ENCODE measurements at regions not wholly inside any gene's neighbourhood (a gene's known extent, or its start where the extent isn't known, plus 50 kb on each side); places are given as distances from the start of the nearest gene placed in this dataset.

DNA sequence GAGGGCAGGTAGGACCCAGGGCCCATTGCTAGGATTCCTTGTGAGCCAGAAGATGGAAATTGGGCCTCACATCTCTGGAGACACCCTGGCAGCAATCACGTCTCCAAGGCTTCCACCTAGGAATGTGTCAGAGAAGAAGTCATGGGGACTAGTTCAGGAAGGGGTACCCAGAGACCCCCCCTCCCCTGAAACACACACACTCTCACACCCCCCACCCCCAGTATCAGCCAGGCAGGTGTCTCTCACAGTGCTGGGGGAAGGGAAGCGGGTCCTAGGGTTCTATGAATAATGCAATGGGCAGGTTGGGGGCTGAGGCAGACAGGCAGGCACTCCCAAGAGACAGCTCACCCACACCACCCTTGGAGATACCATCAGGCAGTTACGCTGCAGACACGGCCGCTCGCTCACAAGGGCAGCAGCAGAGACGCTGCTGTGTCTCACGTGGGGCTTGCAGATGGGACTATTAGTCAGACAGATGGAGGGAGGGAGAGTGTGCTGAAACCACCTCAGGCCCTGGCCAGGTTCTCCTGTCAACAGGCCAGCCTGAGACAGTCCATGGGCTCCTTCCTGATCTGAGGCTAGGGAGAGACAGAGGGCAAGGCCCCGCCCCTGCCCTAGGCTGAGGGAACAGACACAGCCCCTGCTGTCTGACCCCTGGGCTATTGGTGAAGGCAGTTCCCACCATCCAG is 134.6 kb downstream of the CYP26B1 start:
- Histone ChIP-seq H2BK12ac (ENCODE audit: low read length) (no peak overlapping the region), H3K36me3 (ENCODE audit: control insufficient read depth in 1 of 2, insufficient read depth in 2 of 2, low read length in 2 of 2) (no peaks in the 10 kb centered on the region), H4K12ac (ENCODE audit: low read depth, low read length) (no peak overlapping the region), H3K18ac (ENCODE audit: low read length) (no peak overlapping the region), H3K9me3 (ENCODE audit: insufficient read depth, low read depth, low read length) (no peaks in the 10 kb centered on the region), H3K79me1 (ENCODE audit: low read length) (peaks cover 2% of the 10 kb centered on the region), H2AK5ac (ENCODE audit: low read length) (no peak overlapping the region), H3K9ac (ENCODE audit: low read length) (no peak overlapping the region), H3K4me1 (ENCODE audit: control insufficient read depth in 1 of 2, insufficient read depth in 2 of 2, low read length in 2 of 2) (peaks cover 12 to 25% of the 10 kb centered on the region in 2 experiments), H4K91ac (ENCODE audit: low read depth, low read length) (peak overlapping the region; percentile 66), H3K4me3 (ENCODE audit: low read depth, low read length) (no peak overlapping the region), H3K14ac (ENCODE audit: low read length) (no peak overlapping the region), H3K27me3 (ENCODE audit: insufficient read depth, low read length) (no peaks in the 10 kb centered on the region), H3K27ac (ENCODE audit: low read depth, low read length) (peak overlapping the region; percentile 50), H3K23ac (ENCODE audit: low read length) (no peak overlapping the region), H3K4me2 (ENCODE audit: low read length) (no peak overlapping the region), H2BK120ac (ENCODE audit: insufficient read depth, low read length, poor library complexity) (no peak overlapping the region), H4K8ac (ENCODE audit: low read depth, low read length) (no peak overlapping the region), H3K79me2 (ENCODE audit: control insufficient read depth, insufficient read depth, low read length, poor library complexity) (no peaks in the 10 kb centered on the region), H3K4ac (ENCODE audit: low read depth, low read length) (no peak overlapping the region), H2AFZ (ENCODE audit: insufficient read depth, low read length, poor library complexity) (no peak overlapping the region), H2BK5ac (ENCODE audit: low read depth, low read length, poor library complexity) (no peak overlapping the region)
- no CpG with 5 or more reads among the region's 9 CpGs for WGBS (ENCODE audit: extremely low coverage, insufficient coverage, insufficient read length)
- peak; percentile 87 to 88 for DNase-seq

DNA sequence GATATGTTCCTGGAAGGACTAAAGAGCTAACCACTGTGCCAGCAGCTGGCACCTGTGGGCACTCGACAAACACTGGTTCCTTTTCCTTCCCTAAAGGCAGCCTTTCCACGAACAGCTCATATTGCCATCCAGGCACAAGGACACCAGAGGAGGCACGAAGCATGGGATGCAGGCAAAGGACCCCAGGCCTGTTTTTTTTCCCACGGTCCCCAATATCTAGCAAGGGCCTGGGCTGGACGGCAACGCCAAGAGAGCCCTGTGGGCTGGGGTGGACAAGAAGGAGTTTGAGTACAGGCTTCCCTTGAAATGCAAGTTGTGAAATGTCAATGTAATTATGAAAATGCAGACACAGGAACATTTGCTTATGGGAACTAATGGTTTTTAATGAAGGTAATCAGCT is 135.9 kb downstream of the CYP26B1 start:
- no peak overlapping the region for H2BK5ac ChIP-seq (ENCODE audit: low read depth, low read length, poor library complexity)
- no peak overlapping the region for H3K18ac ChIP-seq (ENCODE audit: low read length)
- no peaks in the 10 kb centered on the region for H3K9me3 ChIP-seq (ENCODE audit: insufficient read depth, low read depth, low read length)
- H3K79me2 ChIP-seq (ENCODE audit: control insufficient read depth, insufficient read depth, low read length, poor library complexity), result no peaks in the 10 kb centered on the region
- peaks cover 12 to 25% of the 10 kb centered on the region in 2 experiments for H3K4me1 ChIP-seq (ENCODE audit: control insufficient read depth in 1 of 2, insufficient read depth in 2 of 2, low read length in 2 of 2)
- H2BK12ac ChIP-seq (ENCODE audit: low read length), result peak overlapping the region; percentile 54
- no peak overlapping the region for H3K4ac ChIP-seq (ENCODE audit: low read depth, low read length)
- no peaks in the 10 kb centered on the region for H3K27me3 ChIP-seq (ENCODE audit: insufficient read depth, low read length)
- peak overlapping the region; percentile 36 for H3K14ac ChIP-seq (ENCODE audit: low read length)
- WGBS (ENCODE audit: extremely low coverage, insufficient coverage, insufficient read length), result no CpG with 5 or more reads among the region's 6 CpGs
- H3K36me3 ChIP-seq (ENCODE audit: control insufficient read depth in 1 of 2, insufficient read depth in 2 of 2, low read length in 2 of 2), result no peaks in the 10 kb centered on the region
- H3K79me1 ChIP-seq (ENCODE audit: low read length), result peaks cover 2% of the 10 kb centered on the region
- no peak overlapping the region for H2AFZ ChIP-seq (ENCODE audit: insufficient read depth, low read length, poor library complexity)
- H4K91ac ChIP-seq (ENCODE audit: low read depth, low read length), result peak overlapping the region; percentile 2
- H3K4me3 ChIP-seq (ENCODE audit: low read depth, low read length), result no peak overlapping the region
- no peak overlapping the region for H2BK120ac ChIP-seq (ENCODE audit: insufficient read depth, low read length, poor library complexity)
- H4K12ac ChIP-seq (ENCODE audit: low read depth, low read length), result no peak overlapping the region
- H3K27ac ChIP-seq (ENCODE audit: low read depth, low read length), result no peak overlapping the region
- H3K9ac ChIP-seq (ENCODE audit: low read length), result no peak overlapping the region
- H4K8ac ChIP-seq (ENCODE audit: low read depth, low read length), result no peak overlapping the region
- H2AK5ac ChIP-seq (ENCODE audit: low read length), result peak overlapping the region; percentile 5
- no peak overlapping the region for H3K23ac ChIP-seq (ENCODE audit: low read length)
- DNase-seq, result no peak
- H3K4me2 ChIP-seq (ENCODE audit: low read length), result no peak overlapping the region

- Histone ChIP-seq H3K79me2 (ENCODE audit: control insufficient read depth, insufficient read depth, low read length, poor library complexity) (no peaks in the 10 kb centered on the region), H2BK12ac (ENCODE audit: low read length) (peak overlapping the region; percentile 54), H4K12ac (ENCODE audit: low read depth, low read length) (no peak overlapping the region), H4K91ac (ENCODE audit: low read depth, low read length) (peak overlapping the region; percentile 22), H2AK5ac (ENCODE audit: low read length) (peak overlapping the region; percentile 5), H3K27me3 (ENCODE audit: insufficient read depth, low read length) (no peaks in the 10 kb centered on the region), H3K27ac (ENCODE audit: low read depth, low read length) (no peak overlapping the region), H3K4ac (ENCODE audit: low read depth, low read length) (no peak overlapping the region), H3K9ac (ENCODE audit: low read length) (no peak overlapping the region), H3K9me3 (ENCODE audit: insufficient read depth, low read depth, low read length) (no peaks in the 10 kb centered on the region), H3K36me3 (ENCODE audit: control insufficient read depth in 1 of 2, insufficient read depth in 2 of 2, low read length in 2 of 2) (no peaks in the 10 kb centered on the region), H3K4me2 (ENCODE audit: low read length) (no peak overlapping the region), H3K14ac (ENCODE audit: low read length) (peak overlapping the region; percentile 36), H2AFZ (ENCODE audit: insufficient read depth, low read length, poor library complexity) (no peak overlapping the region), H3K79me1 (ENCODE audit: low read length) (peaks cover 2% of the 10 kb centered on the region), H3K23ac (ENCODE audit: low read length) (no peak overlapping the region), H3K4me3 (ENCODE audit: low read depth, low read length) (no peak overlapping the region), H3K4me1 (ENCODE audit: control insufficient read depth in 1 of 2, insufficient read depth in 2 of 2, low read length in 2 of 2) (peaks cover 12 to 25% of the 10 kb centered on the region in 2 experiments), H3K18ac (ENCODE audit: low read length) (no peak overlapping the region), H2BK5ac (ENCODE audit: low read depth, low read length, poor library complexity) (no peak overlapping the region), H4K8ac (ENCODE audit: low read depth, low read length) (no peak overlapping the region), H2BK120ac (ENCODE audit: insufficient read depth, low read length, poor library complexity) (no peak overlapping the region)
- DNase-seq, result no peak
- no CpG with 5 or more reads among the region's 3 CpGs for WGBS (ENCODE audit: extremely low coverage, insufficient coverage, insufficient read length)
These were observed 136.3 kb downstream of the CYP26B1 start for GRCh38 chr2:72011370-72011689.

- Histone ChIP-seq H3K36me3 (ENCODE audit: control insufficient read depth in 1 of 2, insufficient read depth in 2 of 2, low read length in 2 of 2) (no peaks in the 10 kb centered on the region), H3K4me1 (ENCODE audit: control insufficient read depth in 1 of 2, insufficient read depth in 2 of 2, low read length in 2 of 2) (peaks cover 12 to 25% of the 10 kb centered on the region in 2 experiments), H2AFZ (ENCODE audit: insufficient read depth, low read length, poor library complexity) (no peak overlapping the region), H2BK120ac (ENCODE audit: insufficient read depth, low read length, poor library complexity) (no peak overlapping the region), H2AK5ac (ENCODE audit: low read length) (no peak overlapping the region), H3K27me3 (ENCODE audit: insufficient read depth, low read length) (no peaks in the 10 kb centered on the region), H3K4ac (ENCODE audit: low read depth, low read length) (no peak overlapping the region), H3K23ac (ENCODE audit: low read length) (no peak overlapping the region), H3K4me2 (ENCODE audit: low read length) (no peak overlapping the region), H3K18ac (ENCODE audit: low read length) (no peak overlapping the region), H3K9me3 (ENCODE audit: insufficient read depth, low read depth, low read length) (no peaks in the 10 kb centered on the region), H4K8ac (ENCODE audit: low read depth, low read length) (no peak overlapping the region), H2BK12ac (ENCODE audit: low read length) (no peak overlapping the region), H2BK5ac (ENCODE audit: low read depth, low read length, poor library complexity) (no peak overlapping the region), H3K9ac (ENCODE audit: low read length) (no peak overlapping the region), H4K12ac (ENCODE audit: low read depth, low read length) (no peak overlapping the region), H3K79me1 (ENCODE audit: low read length) (peaks cover 2% of the 10 kb centered on the region), H4K91ac (ENCODE audit: low read depth, low read length) (peak overlapping the region; percentile 22), H3K27ac (ENCODE audit: low read depth, low read length) (no peak overlapping the region), H3K4me3 (ENCODE audit: low read depth, low read length) (no peak overlapping the region), H3K79me2 (ENCODE audit: control insufficient read depth, insufficient read depth, low read length, poor library complexity) (no peaks in the 10 kb centered on the region), H3K14ac (ENCODE audit: low read length) (no peak overlapping the region)
- DNase-seq, result no peak
- WGBS (ENCODE audit: extremely low coverage, insufficient coverage, insufficient read length), result no CpG with 5 or more reads among the region's 13 CpGs
These were observed 136.9 kb downstream of the CYP26B1 start for GRCh38 chr2:72010647-72011369.
